HT-29 (cell line): ENCODE measurements at regions not wholly inside any gene's neighbourhood (a gene's known extent, or its start where the extent isn't known, plus 50 kb on each side); places are given as distances from the start of the nearest gene placed in this dataset. TPM values are rescaled to one million over a fixed set of nuclear protein-coding genes. Genes with fewer than 3 reads are reported as not detected.

Experiments used
- small RNA-seq: library from RNA; depleted of rRNA; stranded (forward); fragments of <200 nt; gene quantifications from one replicate; pipeline ENCODE3, GENCODE V24; 2014

Small RNAs in the stretch of these regions (small RNA-seq; reads per million reads assigned to genes)
- not detected for gene RF00019
